A673 (cell line): ENCODE measurements at regions not wholly inside any gene's neighbourhood (a gene's known extent, or its start where the extent isn't known, plus 50 kb on each side); places are given as distances from the start of the nearest gene placed in this dataset.

Source experiments
- BruUV-seq: library from RNA; stranded (reverse); fragments of 400-500 nt; replicated peaks from 2 replicates; lab custom pipeline; 2021; lab: Mats Ljungman, UMichigan
- CTCF ChIA-PET: fragments of 300-600 bp; sonication (Branson Sonifier 250); formaldehyde crosslinking; loops from one replicate; lab custom pipeline; 2022; ENCODE audit warnings: antibody characterized with exemption; lab: Charles Lee
- POLR2A ChIA-PET: fragments of 300-600 bp; sonication (Branson Sonifier 250); formaldehyde crosslinking; loops from one replicate; lab custom pipeline; 2022; ENCODE audit warnings: antibody characterized with exemption; ENCODE audit not compliant: low non-redundant PET; lab: Charles Lee
- DNase-seq: peaks from one replicate; pipeline ENCODE4 v3.0.0-alpha.2; 2015; ENCODE audit warnings: low spot score
- H3K27ac ChIP-seq: fragments of 200-600 bp; sonication (generic); 2 replicates; pipeline ENCODE4 v1.5.1; 2016; ENCODE audit warnings: mixed run types, low read depth, mild to moderate bottlenecking, mixed read lengths, antibody characterized with exemption, low read length; ENCODE audit not compliant: poor library complexity, severe bottlenecking
- H3K27me3 ChIP-seq: fragments of 200-600 bp; sonication (generic); replicated peaks from 2 replicates; pipeline ENCODE4 v1.6.1; 2017; ENCODE audit warnings: mixed run types, low read depth, mild to moderate bottlenecking, mixed read lengths, antibody characterized with exemption, low read length; ENCODE audit not compliant: insufficient read depth, poor library complexity
- H3K36me3 ChIP-seq: fragments of 200-600 bp; sonication (generic); 2 replicates; pipeline ENCODE4 v1.6.1; 2016; ENCODE audit warnings: mixed run types, mild to moderate bottlenecking, mixed read lengths, antibody characterized with exemption, low read length; ENCODE audit not compliant: insufficient read depth, poor library complexity, severe bottlenecking
- H3K4me1 ChIP-seq: fragments of 200-600 bp; sonication (generic); 2 replicates; pipeline ENCODE4 v1.6.1; 2017; ENCODE audit warnings: mixed run types, mild to moderate bottlenecking, mixed read lengths, antibody characterized with exemption, low read length; ENCODE audit not compliant: insufficient read depth, poor library complexity, severe bottlenecking
- H3K4me3 ChIP-seq: fragments of 200-600 bp; sonication (generic); 2 replicates; pipeline ENCODE4 v1.5.1; 2016; ENCODE audit warnings: low read depth, mixed run types, mild to moderate bottlenecking, mixed read lengths, low read length; ENCODE audit not compliant: poor library complexity, severe bottlenecking
- H3K9me3 ChIP-seq: fragments of 200-600 bp; sonication (generic); 2 replicates; pipeline ENCODE4 v1.6.1; 2016; ENCODE audit warnings: mixed run types, low read depth, mild to moderate bottlenecking, mixed read lengths, antibody characterized with exemption, low read length; ENCODE audit not compliant: poor library complexity, severe bottlenecking
- CTCF ChIP-seq: fragments of 300-800, 200-600 bp; sonication (generic); conservative IDR thresholded peaks from 2 replicates; pipeline ENCODE4 v1.5.1; 2017; ENCODE audit warnings: low read depth, mild to moderate bottlenecking, antibody characterized with exemption, low read length, moderate library complexity, mixed read lengths
- EZH2 ChIP-seq: fragments of 200-600 bp; sonication (generic); IDR thresholded peaks from 2 replicates; pipeline ENCODE4 v1.6.1; 2017; ENCODE audit warnings: borderline replicate concordance, low read depth, mild to moderate bottlenecking, mixed read lengths, antibody characterized with exemption, low read length; ENCODE audit not compliant: poor library complexity, severe bottlenecking
- intact Hi-C: fragments of 100-400 bp; cut with micrococcal nuclease; formaldehyde crosslinking; loops from one replicate; pipeline ENCODE4 v1.10.0; 2022; ENCODE audit not compliant: unreplicated experiment

GRCh38 chr15:69624816-69625215, 172.2 kb downstream of the RPLP1 start:
- ChIA-PET POLR2A (no interaction called here), CTCF (no interaction called here)
- DNase-seq, result no peak
- no peaks in the 10 kb centered on the region for H3K9me3 ChIP-seq
- H3K27ac ChIP-seq, result no peak overlapping the region
- no TSS peak for BruUV-seq
- no peaks in the 10 kb centered on the region for H3K4me1 ChIP-seq
- TF ChIP-seq CTCF (no peak), EZH2 (no peak)
- no peak overlapping the region for H3K4me3 ChIP-seq
- H3K27me3 ChIP-seq, result peaks cover 4% of the 10 kb centered on the region
- intact Hi-C loops, result no loop called here
- no peaks in the 10 kb centered on the region for H3K36me3 ChIP-seq

- Histone ChIP-seq H3K36me3 (no peaks in the 10 kb centered on the region), H3K4me1 (no peaks in the 10 kb centered on the region), H3K9me3 (no peaks in the 10 kb centered on the region), H3K4me3 (no peak overlapping the region), H3K27ac (no peak overlapping the region), H3K27me3 (peaks cover 5% of the 10 kb centered on the region)
- CTCF ChIA-PET, result no interaction called here
- intact Hi-C loops, result no loop called here
- BruUV-seq, result no TSS peak
- DNase-seq, result no peak
- POLR2A ChIA-PET, result no interaction called here
- no peak for TF ChIP-seq CTCF
- TF ChIP-seq EZH2, result no peak
These were observed 172.7 kb downstream of the RPLP1 start for GRCh38 chr15:69625328-69625727.

GRCh38 chr15:69626095-69627066, 173.8 kb downstream of the RPLP1 start:
- no TSS peak for BruUV-seq
- H3K9me3 ChIP-seq, result no peaks in the 10 kb centered on the region
- no peaks in the 10 kb centered on the region for H3K4me1 ChIP-seq
- no peak for DNase-seq
- ChIA-PET CTCF (no interaction called here), POLR2A (no interaction called here)
- H3K27me3 ChIP-seq, result peaks cover 15% of the 10 kb centered on the region
- no peak overlapping the region for H3K4me3 ChIP-seq
- TF ChIP-seq CTCF (no peak), EZH2 (no peak)
- H3K36me3 ChIP-seq, result no peaks in the 10 kb centered on the region
- intact Hi-C loops, result no loop called here
- H3K27ac ChIP-seq, result no peak overlapping the region
